K562 (cell line): ENCODE measurements at regions not wholly inside any gene's neighbourhood (a gene's known extent, or its start where the extent isn't known, plus 50 kb on each side); places are given as distances from the start of the nearest gene placed in this dataset.

ENCODE experiments used
- ATAC-seq: fragments of 200-7000 bp; cut with Tn5 transposase; 3 replicates; pipeline ENCODE4 v1.9.1; 2020; ENCODE audit warnings: moderate library complexity
- BruUV-seq: library from RNA; stranded (reverse); fragments of 400-500 nt; replicated peaks from 2 replicates; lab custom pipeline; 2021; lab: Mats Ljungman, UMichigan
- CTCF ChIA-PET: fragments of 300-600 bp; formaldehyde crosslinking; extraction: SDS; loops from one replicate; lab custom pipeline; 2021; ENCODE audit warnings: low intra/inter-chr PET ratio; lab: Yijun Ruan, JAX
- POLR2A ChIA-PET: fragments of 300-600, 350-650 bp; sonication (Branson Sonifier 250); formaldehyde crosslinking; extraction: SDS; loops from one replicate; lab custom pipeline; 2021; ENCODE audit warnings: antibody characterized with exemption, inconsistent platforms; lab: Yijun Ruan, JAX
- DNase-seq, 4 experiments: peaks; one replicate each; pipeline versions ENCODE4 v3.0.0 to v3.0.0-alpha.2; 2011 to 2018; ENCODE audit warnings: low spot score in 3 of 4, mixed read lengths in 3 of 4; ENCODE audit errors: extremely low read depth in 1 of 4
- FAIRE-seq: peaks from 2 replicates; lab custom pipeline; 2011; peaks lifted over from hg19 to GRCh38; lab: Jason Lieb, UNC
- H2AFZ ChIP-seq: 2 replicates; pipeline ENCODE4 v1.6.0; 2011; ENCODE audit warnings: low read depth, low read length, control low read depth, inconsistent platforms
- H3K27ac ChIP-seq: fragments of 200-600 bp; 3 replicates; pipeline ENCODE4 v1.8.0; 2011; ENCODE audit warnings: low read depth, mild to moderate bottlenecking, control low read depth, inconsistent platforms, low read length, moderate library complexity, mixed read lengths; ENCODE audit errors: extremely low read depth
- H3K27me3 ChIP-seq, 2 experiments: fragments of 300-600 bp in 1 of 2; 2 replicates in 1 of 2; 3 replicates in 1 of 2; pipeline versions ENCODE4 v1.6.0 to v1.8.0; 2011; ENCODE audit warnings: inconsistent platforms in 2 of 2, low read length in 2 of 2, mild to moderate bottlenecking in 1 of 2, mixed read lengths in 1 of 2, moderate library complexity in 1 of 2; ENCODE audit not compliant: control insufficient read depth in 2 of 2, insufficient read depth in 2 of 2
- H3K36me3 ChIP-seq: fragments of 300-600 bp; 3 replicates; pipeline ENCODE4 v1.8.0; 2011; ENCODE audit warnings: mild to moderate bottlenecking, low read length, inconsistent platforms; ENCODE audit not compliant: control insufficient read depth, insufficient read depth
- H3K4me1 ChIP-seq, 2 experiments: fragments of 200-600 bp in 1 of 2; replicated peaks in 1 of 2; 2 replicates in 1 of 2; 3 replicates in 1 of 2; pipeline versions ENCODE4 v1.5.1 to v1.8.0; 2011; ENCODE audit warnings: inconsistent platforms in 2 of 2, low read length in 2 of 2, mild to moderate bottlenecking in 1 of 2, mixed read lengths in 1 of 2, moderate library complexity in 1 of 2; ENCODE audit not compliant: control insufficient read depth in 2 of 2, insufficient read depth in 2 of 2
- H3K4me2 ChIP-seq: 2 replicates; pipeline ENCODE4 v1.6.1; 2011; ENCODE audit warnings: low read length, control low read depth, inconsistent platforms, mixed read lengths; ENCODE audit not compliant: insufficient read depth
- H3K4me3 ChIP-seq: fragments of 200-600 bp; sonication (generic), shearing (Covaris generic); 2 replicates; pipeline ENCODE4 v1.5.1; 2016; ENCODE audit warnings: control low read depth, inconsistent platforms
- H3K79me2 ChIP-seq: fragments of 200-600 bp; 3 replicates; pipeline ENCODE4 v1.8.0; 2011; ENCODE audit warnings: low read length, inconsistent platforms; ENCODE audit not compliant: control insufficient read depth, insufficient read depth
- H3K9ac ChIP-seq, 2 experiments: 2 replicates each; pipeline versions ENCODE4 v1.6.0 to v1.6.1; 2011; ENCODE audit warnings: low read depth in 2 of 2, low read length in 2 of 2, control low read depth in 1 of 2, inconsistent platforms in 1 of 2, mild to moderate bottlenecking in 1 of 2, mixed read lengths in 1 of 2; ENCODE audit not compliant: insufficient read depth in 1 of 2
- H3K9me1 ChIP-seq: one replicate; pipeline ENCODE4 v1.6.0; 2011; ENCODE audit warnings: inconsistent platforms, mild to moderate bottlenecking, low read length, moderate library complexity; ENCODE audit not compliant: control insufficient read depth, insufficient read depth
- H3K9me3 ChIP-seq: replicated peaks from 2 replicates; pipeline ENCODE4 v1.5.1; 2011; ENCODE audit warnings: low read depth, low read length, inconsistent platforms; ENCODE audit not compliant: control insufficient read depth, insufficient read depth
- H4K20me1 ChIP-seq: replicated peaks from 2 replicates; pipeline ENCODE4 v1.6.1; 2011; ENCODE audit warnings: low read length, inconsistent platforms, mixed read lengths; ENCODE audit not compliant: control insufficient read depth, insufficient read depth
- ARID3A ChIP-seq: IDR thresholded peaks from 2 replicates; pipeline ENCODE4 v1.6.1; 2012; ENCODE audit warnings: low read depth, low read length, improper control_type of control experiment, borderline replicate concordance
- C11orf30 ChIP-seq: fragments of 450-650 bp; IDR thresholded peaks from 2 replicates; pipeline ENCODE4 v1.6.1; 2016; ENCODE audit warnings: low read depth, mild to moderate bottlenecking
- EHMT2 ChIP-seq: fragments of 450-650 bp; IDR thresholded peaks from 2 replicates; pipeline ENCODE4 v1.6.1; 2018; ENCODE audit warnings: antibody characterized with exemption
- MAFF ChIP-seq: IDR thresholded peaks from 2 replicates; pipeline ENCODE4 v1.6.1; 2012; ENCODE audit warnings: low read length, improper control_type of control experiment
- MAFG ChIP-seq: fragments of 450-650 bp; conservative IDR thresholded peaks from 2 replicates; pipeline ENCODE4 v1.6.1; 2016; ENCODE audit warnings: missing genetic modification characterization, missing compliant biosample characterization
- MAFK ChIP-seq: IDR thresholded peaks from 2 replicates; pipeline ENCODE4 v1.6.1; 2011; ENCODE audit warnings: low read length, improper control_type of control experiment
- SRF ChIP-seq, 2 experiments: fragments of 250-450, 450-650 bp in 1 of 2; sonication (Bioruptor Pico) in 1 of 2; sonication (generic) in 1 of 2; formaldehyde crosslinking; IDR thresholded peaks; 2 replicates each; pipeline versions ENCODE4 v1.5.0 to v1.5.1; 2020 to 2022; ENCODE audit warnings: mild to moderate bottlenecking in 1 of 2, missing genetic modification reagents in 1 of 2
- TCFL5 ChIP-seq: fragments of 250-450 bp; sonication (Bioruptor Pico); conservative IDR thresholded peaks from 2 replicates; pipeline ENCODE4 v1.6.1; 2021; ENCODE audit warnings: mild to moderate bottlenecking, moderate library complexity, matching md5 sums
- THAP12 ChIP-seq: fragments of 250-450 bp; sonication (Bioruptor Pico); IDR thresholded peaks from 2 replicates; pipeline ENCODE4 v1.9.0; 2021; ENCODE audit warnings: mild to moderate bottlenecking, inconsistent platforms
- THAP7 ChIP-seq: fragments of 250-450 bp; sonication (Bioruptor Pico); IDR thresholded peaks from 2 replicates; pipeline ENCODE4 v1.5.0; 2021
- ZNF316 ChIP-seq: fragments of 450-650 bp; IDR thresholded peaks from 2 replicates; pipeline ENCODE4 v1.6.1; 2016
- WGBS: fragments of 100-300 bp; shearing (Covaris generic); methylation state at CpG from one replicate; pipeline ENCODE4 v1.1.6; 2016; ENCODE audit warnings: low coverage, mixed read lengths; ENCODE audit not compliant: insufficient coverage; ENCODE audit errors: missing lambda C conversion rate; 5-methylcytosine and 5-hydroxymethylcytosine counted together
- in situ Hi-C: fragments of 300-500 bp; cut with MboI; formaldehyde crosslinking; loops from 4 replicates; pipeline ENCODE4 v1.15.0; 2018; ENCODE audit warnings: inconsistent platforms, mixed read lengths
- intact Hi-C: fragments of 100-400 bp; cut with micrococcal nuclease; formaldehyde crosslinking; loops from 2 replicates; pipeline ENCODE4 v1.14.2; 2022

GRCh38 chr5:2486373-2486772, 265.1 kb downstream of the IRX2 start:
- H2AFZ ChIP-seq: no peak overlapping the region
- no peak overlapping the region for H3K4me2 ChIP-seq
- no peaks in the 10 kb centered on the region for H3K9me1 ChIP-seq
- no peaks in the 10 kb centered on the region for H4K20me1 ChIP-seq
- ATAC-seq: no peak
- no peak overlapping the region for H3K27ac ChIP-seq
- no peak overlapping the region for H3K4me3 ChIP-seq
- no peak for FAIRE-seq
- TF ChIP-seq MAFK (peak; percentile 72), TCFL5 (no peak), EHMT2 (no peak), MAFF (peak; percentile 46; the same call in 1 of the 2 replicates), THAP7 (CRISPR knock-in tag) (no peak), ZNF316 (peak; percentile 84), ARID3A (no peak), MAFG (peak; percentile 44; the same call in 1 of the 2 replicates), C11orf30 (peak; percentile 55; the same call in 1 of the 2 replicates), SRF (CRISPR knock-in tag; IDR thresholded peaks at IDR 0.05) (no peak), THAP12 (CRISPR knock-in tag) (no peak)
- in situ Hi-C loops: no loop called here
- ChIA-PET POLR2A (no interaction called here), CTCF (no interaction called here)
- 0% methylated on average over 2 of the region's 2 CpGs for WGBS
- no peaks in the 10 kb centered on the region for H3K4me1 ChIP-seq
- H3K36me3 ChIP-seq: no peaks in the 10 kb centered on the region
- BruUV-seq: no TSS peak
- intact Hi-C loops: no loop called here
- no peak overlapping the region for H3K9ac ChIP-seq
- no peak for DNase-seq
- H3K27me3 ChIP-seq: no peaks in the 10 kb centered on the region
- no peaks in the 10 kb centered on the region for H3K79me2 ChIP-seq
- H3K9me3 ChIP-seq: no peaks in the 10 kb centered on the region
